ENCODE measurements at regions not wholly inside any gene's neighbourhood (a gene's known extent, or its start where the extent isn't known, plus 50 kb on each side); places are given as distances from the start of the nearest gene placed in this dataset.
"Not testable (repeated sequence)": the region's sequence is repeated elsewhere in the genome, so short reads cannot be mapped to it uniquely, and the experiment has no call there.

- H3K27ac ChIP-seq: no peak overlapping the region
- no peaks in the 10 kb centered on the region for H3K79me2 ChIP-seq (ENCODE audit: insufficient read depth)
- no peaks in the 10 kb centered on the region for H3F3A ChIP-seq (ENCODE audit: insufficient read depth)
- H3K4me3 ChIP-seq: no peak overlapping the region
- no peak overlapping the region for H2AFZ ChIP-seq
- H3K9me2 ChIP-seq (ENCODE audit: insufficient read depth): no peaks in the 10 kb centered on the region
- no peaks in the 10 kb centered on the region for H3K9me3 ChIP-seq (ENCODE audit: low read depth)
- no peak overlapping the region for H3K9ac ChIP-seq
- H3K36me3 ChIP-seq (ENCODE audit: low read depth): no peaks in the 10 kb centered on the region
- DNase-seq: no peak
- TF ChIP-seq EZH2phosphoT487 (IDR thresholded peaks at IDR 0.05; ENCODE audit: insufficient read depth, low read depth): no peak
- no peak for TF ChIP-seq EZH2 (IDR thresholded peaks at IDR 0.05; ENCODE audit: insufficient read depth, poor library complexity, severe bottlenecking)
- in situ Hi-C loops (cut with MboI): no loop called here
- H3K4me2 ChIP-seq (ENCODE audit: unreplicated experiment): no peak overlapping the region
- H3K4me1 ChIP-seq (ENCODE audit: insufficient read depth): no peaks in the 10 kb centered on the region
- no peaks in the 10 kb centered on the region for H4K20me1 ChIP-seq (ENCODE audit: insufficient read depth)
- 0 to 5% methylated on average over 1 of the region's 1 CpG for WGBS, 2 experiments (ENCODE audit: low coverage in 1 of 2, low lambda C conversion rate in 2 of 2, missing lambda C conversion rate in 2 of 2)
- H3K27me3 ChIP-seq (replicated peaks; ENCODE audit: insufficient read depth): no peaks in the 10 kb centered on the region
These were observed 1383.3 kb upstream of the PCDH7 start for GRCh38 chr4:29336861-29337260.

- H3K4me3 ChIP-seq: no peak overlapping the region
- H3K4me1 ChIP-seq (ENCODE audit: insufficient read depth): no peaks in the 10 kb centered on the region
- H4K20me1 ChIP-seq (ENCODE audit: insufficient read depth): no peaks in the 10 kb centered on the region
- H3K27ac ChIP-seq: no peak overlapping the region
- in situ Hi-C loops (cut with MboI): no loop called here
- H3K36me3 ChIP-seq (ENCODE audit: low read depth): no peaks in the 10 kb centered on the region
- H3K79me2 ChIP-seq (ENCODE audit: insufficient read depth): no peaks in the 10 kb centered on the region
- H2AFZ ChIP-seq: no peak overlapping the region
- H3K9me2 ChIP-seq (ENCODE audit: insufficient read depth): no peaks in the 10 kb centered on the region
- H3K4me2 ChIP-seq (ENCODE audit: unreplicated experiment): no peak overlapping the region
- H3K27me3 ChIP-seq (replicated peaks; ENCODE audit: insufficient read depth): no peaks in the 10 kb centered on the region
- no peak overlapping the region for H3K9ac ChIP-seq
- TF ChIP-seq EZH2phosphoT487 (IDR thresholded peaks at IDR 0.05; ENCODE audit: insufficient read depth, low read depth) (no peak), EZH2 (IDR thresholded peaks at IDR 0.05; ENCODE audit: insufficient read depth, poor library complexity, severe bottlenecking) (no peak)
- 45 to 54% methylated on average over 2 of the region's 2 CpGs for WGBS, 2 experiments (ENCODE audit: low coverage in 1 of 2, low lambda C conversion rate in 2 of 2, missing lambda C conversion rate in 2 of 2)
- DNase-seq: no peak
- no peaks in the 10 kb centered on the region for H3K9me3 ChIP-seq (ENCODE audit: low read depth)
- no peaks in the 10 kb centered on the region for H3F3A ChIP-seq (ENCODE audit: insufficient read depth)
These were observed 1347.2 kb upstream of the PCDH7 start for GRCh38 chr4:29372971-29373370.

- Histone ChIP-seq H3K4me2 (ENCODE audit: unreplicated experiment) (no peak overlapping the region), H3K9me2 (ENCODE audit: insufficient read depth) (no peaks in the 10 kb centered on the region), H3K9ac (no peak overlapping the region), H4K20me1 (ENCODE audit: insufficient read depth) (no peaks in the 10 kb centered on the region), H3K4me1 (ENCODE audit: insufficient read depth) (no peaks in the 10 kb centered on the region), H3K27ac (no peak overlapping the region), H3K79me2 (ENCODE audit: insufficient read depth) (no peaks in the 10 kb centered on the region), H2AFZ (no peak overlapping the region), H3F3A (ENCODE audit: insufficient read depth) (no peaks in the 10 kb centered on the region), H3K9me3 (ENCODE audit: low read depth) (no peaks in the 10 kb centered on the region), H3K4me3 (no peak overlapping the region), H3K36me3 (ENCODE audit: low read depth) (no peaks in the 10 kb centered on the region), H3K27me3 (replicated peaks; ENCODE audit: insufficient read depth) (no peaks in the 10 kb centered on the region)
- 0% methylated on average over 1 of the region's 1 CpG for WGBS, 2 experiments (ENCODE audit: low coverage in 1 of 2, low lambda C conversion rate in 2 of 2, missing lambda C conversion rate in 2 of 2)
- TF ChIP-seq EZH2 (IDR thresholded peaks at IDR 0.05; ENCODE audit: insufficient read depth, poor library complexity, severe bottlenecking): no peak
- TF ChIP-seq EZH2phosphoT487 (IDR thresholded peaks at IDR 0.05; ENCODE audit: insufficient read depth, low read depth): no peak
- no peak for DNase-seq
- in situ Hi-C loops (cut with MboI): no loop called here
These were observed 1344.5 kb upstream of the PCDH7 start for GRCh38 chr4:29375716-29376115.

GRCh38 chr4:29378237-29378636, 1341.9 kb upstream of the PCDH7 start:
- DNase-seq; H3K4me3 ChIP-seq; H3K4me2 ChIP-seq (ENCODE audit: unreplicated experiment); H3K27ac ChIP-seq; in situ Hi-C loops (cut with MboI); H3K9me3 ChIP-seq (ENCODE audit: low read depth); H3F3A ChIP-seq (ENCODE audit: insufficient read depth); H4K20me1 ChIP-seq (ENCODE audit: insufficient read depth); H3K9ac ChIP-seq; H3K4me1 ChIP-seq (ENCODE audit: insufficient read depth); H2AFZ ChIP-seq; H3K27me3 ChIP-seq (replicated peaks; ENCODE audit: insufficient read depth); H3K9me2 ChIP-seq (ENCODE audit: insufficient read depth); H3K79me2 ChIP-seq (ENCODE audit: insufficient read depth); H3K36me3 ChIP-seq (ENCODE audit: low read depth): not testable (repeated sequence)

- TF ChIP-seq EZH2phosphoT487 (IDR thresholded peaks at IDR 0.05; ENCODE audit: insufficient read depth, low read depth): no peak
- H3K79me2 ChIP-seq (ENCODE audit: insufficient read depth): no peaks in the 10 kb centered on the region
- no peak overlapping the region for H2AFZ ChIP-seq
- H3K9me2 ChIP-seq (ENCODE audit: insufficient read depth): no peaks in the 10 kb centered on the region
- peaks cover 6% of the 10 kb centered on the region for H3K9me3 ChIP-seq (ENCODE audit: low read depth)
- no peak overlapping the region for H3K27ac ChIP-seq
- H3K4me1 ChIP-seq (ENCODE audit: insufficient read depth): no peaks in the 10 kb centered on the region
- in situ Hi-C loops (cut with MboI): no loop called here
- 36 to 52% methylated on average over 1 of the region's 1 CpG for WGBS, 2 experiments (ENCODE audit: low coverage in 1 of 2, low lambda C conversion rate in 2 of 2, missing lambda C conversion rate in 2 of 2)
- no peaks in the 10 kb centered on the region for H3K36me3 ChIP-seq (ENCODE audit: low read depth)
- no peak overlapping the region for H3K4me3 ChIP-seq
- no peak for DNase-seq
- no peaks in the 10 kb centered on the region for H3F3A ChIP-seq (ENCODE audit: insufficient read depth)
- H3K27me3 ChIP-seq (replicated peaks; ENCODE audit: insufficient read depth): no peaks in the 10 kb centered on the region
- no peak overlapping the region for H3K4me2 ChIP-seq (ENCODE audit: unreplicated experiment)
- no peaks in the 10 kb centered on the region for H4K20me1 ChIP-seq (ENCODE audit: insufficient read depth)
- H3K9ac ChIP-seq: no peak overlapping the region
These were observed 1329.2 kb upstream of the PCDH7 start for GRCh38 chr4:29390921-29391320.
